Small intestine (tissue), 7 donors: ENCODE measurements at regions not wholly inside any gene's neighbourhood (a gene's known extent, or its start where the extent isn't known, plus 50 kb on each side); places are given as distances from the start of the nearest gene placed in this dataset.
"Not testable (repeated sequence)": the region's sequence is repeated elsewhere in the genome, so short reads cannot be mapped to it uniquely, and the experiment has no call there.

ENCODE experiments used
- DNase-seq, 2 donors: peaks; one replicate each; pipeline versions ENCODE4 v3.0.0 to v3.0.0-alpha.2; 2013
- FAIRE-seq: peaks from 2 replicates; lab custom pipeline; 2012; peaks lifted over from hg19 to GRCh38; lab: Jason Lieb, UNC
- H3K27ac ChIP-seq, 3 donors: one replicate each; pipeline ENCODE4 v1.5.1; 2013; ENCODE audit warnings: low read length in 2 of 3, mild to moderate bottlenecking in 2 of 3, control low read depth in 1 of 3, inconsistent platforms in 1 of 3, low read depth in 1 of 3, moderate library complexity in 1 of 3
- H3K27me3 ChIP-seq, 3 donors: one replicate each; pipeline ENCODE4 v1.6.1; 2013; ENCODE audit warnings: low read length in 3 of 3, inconsistent platforms in 1 of 3; ENCODE audit not compliant: control insufficient read depth in 3 of 3, insufficient read depth in 3 of 3
- H3K36me3 ChIP-seq, 3 donors: one replicate each; pipeline ENCODE4 v1.6.1; 2013; ENCODE audit warnings: low read length in 3 of 3, inconsistent platforms in 1 of 3, low read depth in 1 of 3, mild to moderate bottlenecking in 1 of 3, moderate library complexity in 1 of 3; ENCODE audit not compliant: control insufficient read depth in 3 of 3, insufficient read depth in 2 of 3
- H3K4me1 ChIP-seq, 3 donors: one replicate each; pipeline ENCODE4 v1.6.1; 2013; ENCODE audit warnings: low read length in 2 of 3, inconsistent platforms in 1 of 3, low read depth in 1 of 3, mild to moderate bottlenecking in 1 of 3, moderate library complexity in 1 of 3; ENCODE audit not compliant: control insufficient read depth in 3 of 3, insufficient read depth in 2 of 3
- H3K4me3 ChIP-seq, 3 donors: one replicate each; pipeline ENCODE4 v1.5.1; 2013; ENCODE audit warnings: low read length in 3 of 3, control low read depth in 1 of 3, inconsistent platforms in 1 of 3, low read depth in 1 of 3, mild to moderate bottlenecking in 1 of 3, moderate library complexity in 1 of 3
- H3K9me3 ChIP-seq, 2 donors: one replicate each; pipeline ENCODE4 v1.6.1; 2013; ENCODE audit warnings: low read depth in 1 of 2, low read length in 1 of 2; ENCODE audit not compliant: control insufficient read depth in 2 of 2, insufficient read depth in 1 of 2
- WGBS, 3 donors: extraction: QIAGEN DNeasy Blood & Tissue Kit; methylation state at CpG; one replicate each; pipeline ENCODE4 v1.1.7; 2013; 5-methylcytosine and 5-hydroxymethylcytosine counted together
- donor health status: healthy with polysubstance abuse.
- donor health status: control.
- donor health status: control.
- donor health status: Bipolar disorder and iron deficiency.
- donor health status: healthy.

- Histone ChIP-seq H3K4me1 (peaks cover 3 to 16% (median 9%) of the 10 kb centered on the region in 3 donors), H3K27ac (peak overlapping the region in 2 of 3 donors; percentile 31 to 39), H3K9me3 (peaks cover 2 to 12% of the 10 kb centered on the region in 2 donors), H3K4me3 (no peak overlapping the region), H3K27me3 (no peaks in the 10 kb centered on the region), H3K36me3 (no peaks in the 10 kb centered on the region)
- FAIRE-seq, result no peak
- DNase-seq, result no peak
These were observed 176.1 kb upstream of the HES1 start for GRCh38 chr3:193959861-193960260.

- H3K27ac ChIP-seq, result peak overlapping the region in 2 of 3 donors; percentile 31 to 39
- peaks cover 0 to 9% of the 10 kb centered on the region in 2 donors for H3K9me3 ChIP-seq
- 16 to 59% (median 29%) methylated on average over 21 of the region's 21 CpGs for WGBS, 3 donors
These were observed 175.3 kb upstream of the HES1 start for GRCh38 chr3:193960487-193961274.

GRCh38 chr3:193962986-193963685, 172.8 kb upstream of the HES1 start:
- FAIRE-seq (no peak), DNase-seq (no peak)
- H3K4me1 ChIP-seq, result peaks cover 3 to 16% (median 9%) of the 10 kb centered on the region in 3 donors
- H3K4me3 ChIP-seq, result no peak overlapping the region
- H3K9me3 ChIP-seq, result no peaks in the 10 kb centered on the region
- 65 to 77% (median 75%) methylated on average over 9 of the region's 9 CpGs for WGBS, 3 donors
- no peaks in the 10 kb centered on the region for H3K27me3 ChIP-seq
- H3K36me3 ChIP-seq, result no peaks in the 10 kb centered on the region
- H3K27ac ChIP-seq, result peak overlapping the region in 1 of 3 donors; percentile 1

More at GRCh38 chr3:193960487-193961274, 175.3 kb upstream of the HES1 start:
- peak; percentile 85 to 89 for DNase-seq
- no peak for FAIRE-seq
- Histone ChIP-seq H3K4me1 (peaks cover 3 to 16% (median 9%) of the 10 kb centered on the region in 3 donors), H3K36me3 (no peaks in the 10 kb centered on the region), H3K27me3 (no peaks in the 10 kb centered on the region), H3K4me3 (no peak overlapping the region)

- DNase-seq, result peak in 1 of 2 donors; percentile 63
- WGBS, 3 donors, result 19 to 48% (median 23%) methylated on average over 7 of the region's 7 CpGs
- Histone ChIP-seq H3K36me3 (no peaks in the 10 kb centered on the region), H3K4me1 (peaks cover 3 to 16% (median 9%) of the 10 kb centered on the region in 3 donors), H3K4me3 (no peak overlapping the region), H3K9me3 (no peaks in the 10 kb centered on the region), H3K27me3 (no peaks in the 10 kb centered on the region), H3K27ac (peak overlapping the region in 2 of 3 donors; percentile 24 to 45)
- FAIRE-seq, result no peak
These were observed 172.0 kb upstream of the HES1 start for GRCh38 chr3:193963808-193964516.

GRCh38 chr3:193964517-193964880, 171.4 kb upstream of the HES1 start:
- 23 to 55% (median 35%) methylated on average over 2 of the region's 2 CpGs for WGBS, 3 donors

GRCh38 chr3:193968380-193968974, 167.5 kb upstream of the HES1 start:
- Histone ChIP-seq H3K36me3 (no peaks in the 10 kb centered on the region), H3K4me3 (no peak overlapping the region), H3K27me3 (no peaks in the 10 kb centered on the region), H3K4me1 (peaks cover 4 to 16% (median 6%) of the 10 kb centered on the region in 3 donors), H3K27ac (no peak overlapping the region), H3K9me3 (no peaks in the 10 kb centered on the region)
- WGBS, 3 donors, result 71 to 81% (median 75%) methylated on average over 5 of the region's 5 CpGs
- no peak for DNase-seq
- FAIRE-seq, result no peak

More at GRCh38 chr3:193964517-193964880, 171.4 kb upstream of the HES1 start:
- no peaks in the 10 kb centered on the region for H3K27me3 ChIP-seq
- FAIRE-seq, result no peak
- H3K36me3 ChIP-seq, result no peaks in the 10 kb centered on the region
- H3K4me1 ChIP-seq, result peaks cover 3 to 16% (median 9%) of the 10 kb centered on the region in 3 donors
- no peaks in the 10 kb centered on the region for H3K9me3 ChIP-seq
- H3K27ac ChIP-seq, result peak overlapping the region in 2 of 3 donors; percentile 24 to 45
- DNase-seq, result peak; percentile 31 to 87
- no peak overlapping the region for H3K4me3 ChIP-seq

- H3K36me3 ChIP-seq, H3K9me3 ChIP-seq, H3K27me3 ChIP-seq, H3K4me3 ChIP-seq, FAIRE-seq: not testable (repeated sequence)
- Histone ChIP-seq H3K4me1 (peaks cover 6 to 16% (median 8%) of the 10 kb centered on the region in 3 donors), H3K27ac (peak overlapping the region in 1 of 3 donors; percentile 16)
- DNase-seq, result peak; percentile 57 to 70
- WGBS, 3 donors, result 35 to 44% (median 40%) methylated on average over 7 of the region's 7 CpGs
These were observed 165.7 kb upstream of the HES1 start for GRCh38 chr3:193970131-193970772.
